ENCODE measurements at regions not wholly inside any gene's neighbourhood (a gene's known extent, or its start where the extent isn't known, plus 50 kb on each side); places are given as distances from the start of the nearest gene placed in this dataset.

DNA sequence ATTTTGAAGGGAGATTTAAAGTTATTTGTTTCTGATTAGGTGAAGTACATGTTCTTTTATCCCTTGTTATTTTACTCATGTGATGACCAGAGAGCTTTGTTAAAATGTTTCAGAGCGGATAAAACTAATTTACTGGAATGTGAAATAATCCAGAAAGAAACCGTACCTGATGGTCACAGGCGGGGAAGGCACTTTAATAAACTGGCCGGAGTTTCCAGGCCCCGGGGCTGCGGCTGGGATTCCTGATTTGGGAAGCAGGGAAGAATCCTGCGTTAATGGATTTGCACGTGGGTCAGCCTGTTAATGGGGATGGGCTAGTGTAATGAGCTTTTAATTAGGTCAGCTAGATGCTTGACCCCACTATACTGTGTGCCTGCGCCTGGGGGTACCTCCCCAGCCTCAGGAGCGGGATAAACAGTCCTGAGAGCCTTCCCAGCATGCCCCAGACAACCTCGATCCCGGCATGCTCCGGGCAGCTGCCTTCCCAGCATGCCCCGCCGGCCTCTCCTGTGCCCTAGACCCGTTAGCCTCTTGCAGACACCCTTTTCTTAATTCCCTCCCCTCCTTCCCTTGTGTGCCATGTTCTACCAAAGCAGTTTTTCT is 208.6 kb upstream of the CDKN3 start:
- ATAC-seq (no peak), DNase-seq (no peak)
- POLR2A ChIA-PET = no interaction called here
- Mint-ChIP-seq H3K27me3 (peaks cover 0 to 14% (median 9%) of the 10 kb centered on the region in 5 donors), H3K4me1 (peaks cover 0 to 6% (median 1%) of the 10 kb centered on the region in 7 donors), H3K36me3 (no peaks in the 10 kb centered on the region), H3K27ac (no peak overlapping the region), H3K9me3 (peaks cover 0 to 4% (median 0%) of the 10 kb centered on the region in 11 donors), H3K4me3 (no peak overlapping the region)
- Histone ChIP-seq H3K4me3 (ENCODE audit: low read length) (no peak overlapping the region), H3K36me3 (ENCODE audit: control insufficient read depth in 2 of 3, insufficient read depth in 3 of 3, low read length in 3 of 3) (no peaks in the 10 kb centered on the region), H3K9me3 (ENCODE audit: control insufficient read depth in 2 of 3, low read length in 3 of 3) (no peaks in the 10 kb centered on the region), H3K4me1 (ENCODE audit: control insufficient read depth in 2 of 2, insufficient read depth in 2 of 2, low read length in 2 of 2) (no peaks in the 10 kb centered on the region), H3K27ac (ENCODE audit: low read depth, low read length) (no peak overlapping the region), H3K27me3 (ENCODE audit: control insufficient read depth in 2 of 2, insufficient read depth in 2 of 2, low read length in 2 of 2) (no peaks in the 10 kb centered on the region)
- intact Hi-C loops (cut with micrococcal nuclease) = no loop called here
- CTCF ChIA-PET = interaction anchor here (0.7 kb wide), 1 partner anchor 467 kb away, joined by 6 read pairs; no protein-coding TSS in a partner anchor

- CTCF ChIA-PET = no interaction called here
- peaks cover 0 to 9% (median 3%) of the 10 kb centered on the region in 5 donors for H3K27me3 Mint-ChIP-seq
- no peaks in the 10 kb centered on the region for H3K9me3 ChIP-seq (ENCODE audit: control insufficient read depth in 2 of 3, low read length in 3 of 3)
- H3K27me3 ChIP-seq (ENCODE audit: control insufficient read depth in 2 of 2, insufficient read depth in 2 of 2, low read length in 2 of 2) = no peaks in the 10 kb centered on the region
- no peak overlapping the region for H3K4me3 ChIP-seq (ENCODE audit: low read length)
- no peaks in the 10 kb centered on the region for H3K4me1 ChIP-seq (ENCODE audit: control insufficient read depth in 2 of 2, insufficient read depth in 2 of 2, low read length in 2 of 2)
- ATAC-seq = no peak
- peaks cover 0 to 6% (median 1%) of the 10 kb centered on the region in 7 donors for H3K4me1 Mint-ChIP-seq
- H3K27ac ChIP-seq (ENCODE audit: low read depth, low read length) = no peak overlapping the region
- H3K27ac Mint-ChIP-seq = no peak overlapping the region
- POLR2A ChIA-PET = no interaction called here
- no peaks in the 10 kb centered on the region for H3K36me3 ChIP-seq (ENCODE audit: control insufficient read depth in 2 of 3, insufficient read depth in 3 of 3, low read length in 3 of 3)
- intact Hi-C loops (cut with micrococcal nuclease) = no loop called here
- no peaks in the 10 kb centered on the region for H3K36me3 Mint-ChIP-seq
- H3K4me3 Mint-ChIP-seq = no peak overlapping the region
- DNase-seq = no peak
- H3K9me3 Mint-ChIP-seq = peaks cover 0 to 4% (median 0%) of the 10 kb centered on the region in 11 donors
These were observed 207.5 kb upstream of the CDKN3 start for GRCh38 chr14:54189333-54189732.

DNA sequence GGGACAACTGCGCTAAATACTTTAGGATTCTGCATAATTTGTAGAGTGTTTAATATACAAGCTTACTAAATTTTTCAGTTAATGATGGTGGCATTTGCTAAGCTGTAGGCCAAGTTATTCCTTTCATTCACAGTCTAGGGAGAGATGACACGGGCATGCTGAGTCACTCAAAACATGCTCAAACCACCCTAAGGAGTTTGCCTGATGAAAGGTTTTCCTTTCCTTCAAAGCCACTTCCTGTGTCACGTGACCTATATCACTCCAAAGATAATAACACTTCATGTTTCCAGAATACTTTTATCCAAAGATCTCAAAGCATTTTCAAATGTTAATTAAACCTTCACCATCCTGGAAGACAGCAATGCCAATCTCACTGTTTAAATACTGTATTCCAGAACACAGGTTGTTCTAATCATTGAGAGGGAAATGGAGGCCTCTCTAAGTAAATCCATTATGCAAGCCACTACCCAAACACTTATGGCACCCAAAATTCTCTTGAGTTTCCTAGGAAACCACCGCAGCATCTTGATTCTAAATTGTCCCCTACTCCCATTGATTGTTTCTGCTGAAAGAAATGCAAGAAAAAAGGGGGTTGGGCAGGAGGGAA is 207.0 kb upstream of the CDKN3 start:
- peaks cover 0 to 6% (median 1%) of the 10 kb centered on the region in 7 donors for H3K4me1 Mint-ChIP-seq
- no peaks in the 10 kb centered on the region for H3K36me3 ChIP-seq (ENCODE audit: control insufficient read depth in 2 of 3, insufficient read depth in 3 of 3, low read length in 3 of 3)
- no peak overlapping the region for H3K27ac Mint-ChIP-seq
- no peak overlapping the region for H3K4me3 Mint-ChIP-seq
- no peaks in the 10 kb centered on the region for H3K36me3 Mint-ChIP-seq
- H3K4me3 ChIP-seq (ENCODE audit: low read length) = no peak overlapping the region
- ChIA-PET CTCF (no interaction called here), POLR2A (no interaction called here)
- H3K27ac ChIP-seq (ENCODE audit: low read depth, low read length) = no peak overlapping the region
- DNase-seq (no peak), ATAC-seq (no peak)
- H3K27me3 Mint-ChIP-seq = peaks cover 0 to 9% (median 3%) of the 10 kb centered on the region in 5 donors
- intact Hi-C loops (cut with micrococcal nuclease) = no loop called here
- no peaks in the 10 kb centered on the region for H3K9me3 ChIP-seq (ENCODE audit: control insufficient read depth in 2 of 3, low read length in 3 of 3)
- H3K9me3 Mint-ChIP-seq = peaks cover 0 to 4% (median 0%) of the 10 kb centered on the region in 11 donors
- H3K4me1 ChIP-seq (ENCODE audit: control insufficient read depth in 2 of 2, insufficient read depth in 2 of 2, low read length in 2 of 2) = no peaks in the 10 kb centered on the region
- no peaks in the 10 kb centered on the region for H3K27me3 ChIP-seq (ENCODE audit: control insufficient read depth in 2 of 2, insufficient read depth in 2 of 2, low read length in 2 of 2)

GRCh38 chr14:54191846-54192245 is 205.0 kb upstream of the CDKN3 start:
- peaks cover 0 to 9% (median 5%) of the 10 kb centered on the region in 5 donors for H3K27me3 Mint-ChIP-seq
- no peaks in the 10 kb centered on the region for H3K27me3 ChIP-seq (ENCODE audit: control insufficient read depth in 2 of 2, insufficient read depth in 2 of 2, low read length in 2 of 2)
- ATAC-seq (no peak), DNase-seq (no peak)
- H3K36me3 ChIP-seq (ENCODE audit: control insufficient read depth in 2 of 3, insufficient read depth in 3 of 3, low read length in 3 of 3) = no peaks in the 10 kb centered on the region
- H3K36me3 Mint-ChIP-seq = no peaks in the 10 kb centered on the region
- peaks cover 0 to 4% (median 0%) of the 10 kb centered on the region in 11 donors for H3K9me3 Mint-ChIP-seq
- no peaks in the 10 kb centered on the region for H3K4me1 ChIP-seq (ENCODE audit: control insufficient read depth in 2 of 2, insufficient read depth in 2 of 2, low read length in 2 of 2)
- H3K9me3 ChIP-seq (ENCODE audit: control insufficient read depth in 2 of 3, low read length in 3 of 3) = no peaks in the 10 kb centered on the region
- H3K4me1 Mint-ChIP-seq = peaks cover 0 to 6% (median 3%) of the 10 kb centered on the region in 7 donors
- H3K4me3 ChIP-seq (ENCODE audit: low read length) = no peak overlapping the region
- no peak overlapping the region for H3K27ac Mint-ChIP-seq
- no peak overlapping the region for H3K4me3 Mint-ChIP-seq
- H3K27ac ChIP-seq (ENCODE audit: low read depth, low read length) = no peak overlapping the region
- POLR2A ChIA-PET = no interaction called here
- CTCF ChIA-PET = no interaction called here
- intact Hi-C loops (cut with micrococcal nuclease) = no loop called here

DNA sequence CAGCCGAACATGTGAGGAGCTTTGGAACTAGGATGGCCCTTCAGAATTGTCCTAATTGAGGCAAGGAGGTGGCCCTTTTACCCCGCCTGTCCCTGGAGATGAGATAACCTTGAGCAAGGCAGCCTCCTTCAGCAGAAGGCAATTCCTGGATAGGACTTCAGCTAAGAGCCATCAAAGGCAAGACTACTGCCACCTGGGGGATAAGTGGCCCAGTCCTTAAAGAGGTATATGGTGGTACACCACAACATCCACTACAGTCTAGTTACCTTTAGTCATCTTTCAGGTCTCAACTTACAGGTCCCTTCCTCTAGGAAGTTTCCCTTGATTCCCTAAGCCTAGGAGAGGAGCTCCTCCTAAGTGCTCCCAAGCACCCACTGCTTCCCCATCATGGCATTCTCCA is 204.2 kb upstream of the CDKN3 start:
- no peaks in the 10 kb centered on the region for H3K9me3 ChIP-seq (ENCODE audit: control insufficient read depth in 2 of 3, low read length in 3 of 3)
- H3K9me3 Mint-ChIP-seq = peaks cover 0 to 6% (median 1%) of the 10 kb centered on the region in 11 donors
- H3K4me1 ChIP-seq (ENCODE audit: control insufficient read depth in 2 of 2, insufficient read depth in 2 of 2, low read length in 2 of 2) = no peaks in the 10 kb centered on the region
- no peaks in the 10 kb centered on the region for H3K27me3 ChIP-seq (ENCODE audit: control insufficient read depth in 2 of 2, insufficient read depth in 2 of 2, low read length in 2 of 2)
- peaks cover 0 to 6% (median 3%) of the 10 kb centered on the region in 7 donors for H3K4me1 Mint-ChIP-seq
- DNase-seq (no peak), ATAC-seq (no peak)
- peaks cover 0 to 11% (median 5%) of the 10 kb centered on the region in 5 donors for H3K27me3 Mint-ChIP-seq
- POLR2A ChIA-PET = no interaction called here
- no peak overlapping the region for H3K4me3 Mint-ChIP-seq
- H3K36me3 Mint-ChIP-seq = no peaks in the 10 kb centered on the region
- H3K27ac ChIP-seq (ENCODE audit: low read depth, low read length) = no peak overlapping the region
- no peaks in the 10 kb centered on the region for H3K36me3 ChIP-seq (ENCODE audit: control insufficient read depth in 2 of 3, insufficient read depth in 3 of 3, low read length in 3 of 3)
- intact Hi-C loops (cut with micrococcal nuclease) = no loop called here
- CTCF ChIA-PET = no interaction called here
- H3K4me3 ChIP-seq (ENCODE audit: low read length) = no peak overlapping the region
- no peak overlapping the region for H3K27ac Mint-ChIP-seq

DNA sequence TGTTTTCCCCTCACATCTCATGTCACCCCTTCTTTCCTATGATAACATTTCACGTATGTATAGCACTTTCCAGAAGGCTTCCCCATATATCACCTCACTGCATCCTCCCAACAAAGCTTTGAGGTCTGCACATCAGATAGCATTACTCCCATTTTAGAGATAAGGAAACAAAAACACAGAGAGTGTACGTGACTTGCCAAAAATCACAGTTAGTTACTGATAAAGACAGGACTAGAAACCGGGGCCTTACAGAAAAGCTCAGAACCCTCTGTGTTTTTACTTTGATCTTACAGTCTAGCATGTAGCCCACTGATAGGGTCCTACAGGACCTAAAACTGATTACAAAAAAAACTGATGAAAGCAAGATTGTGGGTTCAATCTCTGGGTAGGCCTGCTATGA is 202.9 kb upstream of the CDKN3 start:
- peaks cover 0 to 6% (median 3%) of the 10 kb centered on the region in 7 donors for H3K4me1 Mint-ChIP-seq
- ATAC-seq (no peak), DNase-seq (no peak)
- no peaks in the 10 kb centered on the region for H3K36me3 Mint-ChIP-seq
- H3K27me3 Mint-ChIP-seq = peaks cover 0 to 11% (median 5%) of the 10 kb centered on the region in 5 donors
- POLR2A ChIA-PET = no interaction called here
- peaks cover 0 to 10% (median 5%) of the 10 kb centered on the region in 11 donors for H3K9me3 Mint-ChIP-seq
- CTCF ChIA-PET = no interaction called here
- Histone ChIP-seq H3K9me3 (ENCODE audit: control insufficient read depth in 2 of 3, low read length in 3 of 3) (no peaks in the 10 kb centered on the region), H3K36me3 (ENCODE audit: control insufficient read depth in 2 of 3, insufficient read depth in 3 of 3, low read length in 3 of 3) (no peaks in the 10 kb centered on the region), H3K27ac (ENCODE audit: low read depth, low read length) (no peak overlapping the region), H3K4me3 (ENCODE audit: low read length) (no peak overlapping the region), H3K27me3 (ENCODE audit: control insufficient read depth in 2 of 2, insufficient read depth in 2 of 2, low read length in 2 of 2) (no peaks in the 10 kb centered on the region), H3K4me1 (ENCODE audit: control insufficient read depth in 2 of 2, insufficient read depth in 2 of 2, low read length in 2 of 2) (no peaks in the 10 kb centered on the region)
- no peak overlapping the region for H3K27ac Mint-ChIP-seq
- H3K4me3 Mint-ChIP-seq = no peak overlapping the region
- intact Hi-C loops (cut with micrococcal nuclease) = no loop called here

GRCh38 chr14:54194501-54194900 is 202.3 kb upstream of the CDKN3 start:
- H3K4me3 ChIP-seq (ENCODE audit: low read length) = no peak overlapping the region
- no peak overlapping the region for H3K27ac ChIP-seq (ENCODE audit: low read depth, low read length)
- ATAC-seq (no peak), DNase-seq (no peak)
- Mint-ChIP-seq H3K4me3 (no peak overlapping the region), H3K9me3 (peaks cover 0 to 17% (median 6%) of the 10 kb centered on the region in 11 donors), H3K27me3 (peaks cover 0 to 8% (median 5%) of the 10 kb centered on the region in 5 donors), H3K4me1 (peaks cover 0 to 6% (median 2%) of the 10 kb centered on the region in 7 donors), H3K27ac (no peak overlapping the region), H3K36me3 (no peaks in the 10 kb centered on the region)
- POLR2A ChIA-PET = no interaction called here
- CTCF ChIA-PET = no interaction called here
- no peaks in the 10 kb centered on the region for H3K36me3 ChIP-seq (ENCODE audit: control insufficient read depth in 2 of 3, insufficient read depth in 3 of 3, low read length in 3 of 3)
- no peaks in the 10 kb centered on the region for H3K4me1 ChIP-seq (ENCODE audit: control insufficient read depth in 2 of 2, insufficient read depth in 2 of 2, low read length in 2 of 2)
- intact Hi-C loops (cut with micrococcal nuclease) = no loop called here
- no peaks in the 10 kb centered on the region for H3K27me3 ChIP-seq (ENCODE audit: control insufficient read depth in 2 of 2, insufficient read depth in 2 of 2, low read length in 2 of 2)
- no peaks in the 10 kb centered on the region for H3K9me3 ChIP-seq (ENCODE audit: control insufficient read depth in 2 of 3, low read length in 3 of 3)

Measured in naive thymus-derived CD4-positive, alpha-beta T cell (primary cell).